ENCODE measurements at regions not wholly inside any gene's neighbourhood (a gene's known extent, or its start where the extent isn't known, plus 50 kb on each side); places are given as distances from the start of the nearest gene placed in this dataset.

DNA sequence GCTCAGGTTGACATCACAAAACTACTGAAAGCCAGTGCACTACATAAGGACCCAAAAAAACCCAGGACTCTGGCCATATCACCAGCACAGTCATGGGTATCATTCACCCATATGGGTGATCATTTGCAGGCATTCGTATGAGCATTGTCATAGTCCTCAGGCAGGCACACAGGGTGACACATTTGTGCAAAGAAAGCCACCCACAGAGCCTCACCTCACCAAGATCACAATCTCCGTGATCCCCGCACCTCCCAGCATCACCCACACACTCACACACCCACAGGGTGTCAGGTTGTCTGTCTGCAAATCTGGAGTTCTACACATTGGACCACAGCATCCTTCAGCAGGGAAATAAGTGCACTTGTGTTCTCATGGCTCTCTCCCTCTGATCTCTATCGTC, 166.0 kb upstream of the LPP start:
- no peak overlapping the region for H3K4me3 ChIP-seq
- ATAC-seq (no peak), DNase-seq (ENCODE audit: low read depth, low spot score) (no peak), FAIRE-seq (no peak)
- H3K27me3 ChIP-seq (replicated peaks in 1 of 2; ENCODE audit: control insufficient read depth in 2 of 2, insufficient read depth in 2 of 2, low read length in 1 of 2): no peaks in the 10 kb centered on the region; a peak in 1 of 4 replicates
- no peaks in the 10 kb centered on the region for H3K4me1 ChIP-seq (ENCODE audit: control insufficient read depth, insufficient read depth, low read length)
- H4K20me1 ChIP-seq (ENCODE audit: control insufficient read depth, insufficient read depth): no peaks in the 10 kb centered on the region
- no peak overlapping the region for H3K9ac ChIP-seq (ENCODE audit: control insufficient read depth, insufficient read depth, low read length)
- intact Hi-C loops (cut with micrococcal nuclease; ENCODE audit: unreplicated experiment): no loop called here
- ChIA-PET CTCF (interaction anchor here (1.6 kb wide), 1 partner anchor 247 kb away, joined by 4 read pairs; no protein-coding TSS in a partner anchor), POLR2A (no interaction called here), RAD21 (ENCODE audit: unreplicated experiment) (no interaction called here), SMC1A (ENCODE audit: uncharacterized antibody, unreplicated experiment) (no interaction called here)
- no peak overlapping the region for H3K4me2 ChIP-seq (ENCODE audit: control insufficient read depth, insufficient read depth)
- WGBS (ENCODE audit: insufficient coverage, insufficient replicate concordance, low lambda C conversion rate, missing lambda C conversion rate): 22% methylated on average over 4 of the region's 4 CpGs
- H3K79me2 ChIP-seq (ENCODE audit: control insufficient read depth, insufficient read depth, low read length): no peaks in the 10 kb centered on the region
- in situ Hi-C loops (cut with MboI): no loop called here
- H2AFZ ChIP-seq (ENCODE audit: control insufficient read depth, low read depth, low read length): no peak overlapping the region
- H3K9me3 ChIP-seq (replicated peaks; ENCODE audit: control insufficient read depth, insufficient read depth, low read length): no peaks in the 10 kb centered on the region
- TF ChIP-seq, protein P1, sequence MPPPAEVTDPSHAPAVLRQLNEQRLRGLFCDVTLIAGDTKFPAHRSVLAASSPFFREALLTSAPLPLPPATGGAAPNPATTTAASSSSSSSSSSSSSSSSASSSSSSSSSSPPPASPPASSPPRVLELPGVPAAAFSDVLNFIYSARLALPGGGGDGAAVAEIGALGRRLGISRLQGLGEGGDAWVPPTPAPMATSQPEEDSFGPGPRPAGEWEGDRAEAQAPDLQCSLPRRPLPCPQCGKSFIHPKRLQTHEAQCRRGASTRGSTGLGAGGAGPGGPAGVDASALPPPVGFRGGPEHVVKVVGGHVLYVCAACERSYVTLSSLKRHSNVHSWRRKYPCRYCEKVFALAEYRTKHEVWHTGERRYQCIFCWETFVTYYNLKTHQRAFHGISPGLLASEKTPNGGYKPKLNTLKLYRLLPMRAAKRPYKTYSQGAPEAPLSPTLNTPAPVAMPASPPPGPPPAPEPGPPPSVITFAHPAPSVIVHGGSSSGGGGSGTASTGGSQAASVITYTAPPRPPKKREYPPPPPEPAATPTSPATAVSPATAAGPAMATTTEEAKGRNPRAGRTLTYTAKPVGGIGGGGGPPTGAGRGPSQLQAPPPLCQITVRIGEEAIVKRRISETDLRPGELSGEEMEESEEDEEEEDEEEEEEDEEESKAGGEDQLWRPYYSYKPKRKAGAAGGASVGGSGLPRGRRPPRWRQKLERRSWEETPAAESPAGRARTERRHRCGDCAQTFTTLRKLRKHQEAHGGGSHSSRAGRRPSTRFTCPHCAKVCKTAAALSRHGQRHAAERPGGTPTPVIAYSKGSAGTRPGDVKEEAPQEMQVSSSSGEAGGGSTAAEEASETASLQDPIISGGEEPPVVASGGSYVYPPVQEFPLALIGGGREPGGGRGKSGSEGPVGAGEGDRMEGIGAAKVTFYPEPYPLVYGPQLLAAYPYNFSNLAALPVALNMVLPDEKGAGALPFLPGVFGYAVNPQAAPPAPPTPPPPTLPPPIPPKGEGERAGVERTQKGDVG (CRISPR knock-in tag; IDR thresholded peaks at IDR 0.05): no peak
- TF ChIP-seq, protein P2, sequence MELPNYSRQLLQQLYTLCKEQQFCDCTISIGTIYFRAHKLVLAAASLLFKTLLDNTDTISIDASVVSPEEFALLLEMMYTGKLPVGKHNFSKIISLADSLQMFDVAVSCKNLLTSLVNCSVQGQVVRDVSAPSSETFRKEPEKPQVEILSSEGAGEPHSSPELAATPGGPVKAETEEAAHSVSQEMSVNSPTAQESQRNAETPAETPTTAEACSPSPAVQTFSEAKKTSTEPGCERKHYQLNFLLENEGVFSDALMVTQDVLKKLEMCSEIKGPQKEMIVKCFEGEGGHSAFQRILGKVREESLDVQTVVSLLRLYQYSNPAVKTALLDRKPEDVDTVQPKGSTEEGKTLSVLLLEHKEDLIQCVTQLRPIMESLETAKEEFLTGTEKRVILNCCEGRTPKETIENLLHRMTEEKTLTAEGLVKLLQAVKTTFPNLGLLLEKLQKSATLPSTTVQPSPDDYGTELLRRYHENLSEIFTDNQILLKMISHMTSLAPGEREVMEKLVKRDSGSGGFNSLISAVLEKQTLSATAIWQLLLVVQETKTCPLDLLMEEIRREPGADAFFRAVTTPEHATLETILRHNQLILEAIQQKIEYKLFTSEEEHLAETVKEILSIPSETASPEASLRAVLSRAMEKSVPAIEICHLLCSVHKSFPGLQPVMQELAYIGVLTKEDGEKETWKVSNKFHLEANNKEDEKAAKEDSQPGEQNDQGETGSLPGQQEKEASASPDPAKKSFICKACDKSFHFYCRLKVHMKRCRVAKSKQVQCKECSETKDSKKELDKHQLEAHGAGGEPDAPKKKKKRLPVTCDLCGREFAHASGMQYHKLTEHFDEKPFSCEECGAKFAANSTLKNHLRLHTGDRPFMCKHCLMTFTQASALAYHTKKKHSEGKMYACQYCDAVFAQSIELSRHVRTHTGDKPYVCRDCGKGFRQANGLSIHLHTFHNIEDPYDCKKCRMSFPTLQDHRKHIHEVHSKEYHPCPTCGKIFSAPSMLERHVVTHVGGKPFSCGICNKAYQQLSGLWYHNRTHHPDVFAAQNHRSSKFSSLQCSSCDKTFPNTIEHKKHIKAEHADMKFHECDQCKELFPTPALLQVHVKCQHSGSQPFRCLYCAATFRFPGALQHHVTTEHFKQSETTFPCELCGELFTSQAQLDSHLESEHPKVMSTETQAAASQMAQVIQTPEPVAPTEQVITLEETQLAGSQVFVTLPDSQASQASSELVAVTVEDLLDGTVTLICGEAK (IDR thresholded peaks at IDR 0.05; ENCODE audit: borderline replicate concordance): no peak
- TF ChIP-seq MEF2A (IDR thresholded peaks at IDR 0.05; ENCODE audit: insufficient read depth, low read depth, low read length): no peak
- TF ChIP-seq, protein P3, sequence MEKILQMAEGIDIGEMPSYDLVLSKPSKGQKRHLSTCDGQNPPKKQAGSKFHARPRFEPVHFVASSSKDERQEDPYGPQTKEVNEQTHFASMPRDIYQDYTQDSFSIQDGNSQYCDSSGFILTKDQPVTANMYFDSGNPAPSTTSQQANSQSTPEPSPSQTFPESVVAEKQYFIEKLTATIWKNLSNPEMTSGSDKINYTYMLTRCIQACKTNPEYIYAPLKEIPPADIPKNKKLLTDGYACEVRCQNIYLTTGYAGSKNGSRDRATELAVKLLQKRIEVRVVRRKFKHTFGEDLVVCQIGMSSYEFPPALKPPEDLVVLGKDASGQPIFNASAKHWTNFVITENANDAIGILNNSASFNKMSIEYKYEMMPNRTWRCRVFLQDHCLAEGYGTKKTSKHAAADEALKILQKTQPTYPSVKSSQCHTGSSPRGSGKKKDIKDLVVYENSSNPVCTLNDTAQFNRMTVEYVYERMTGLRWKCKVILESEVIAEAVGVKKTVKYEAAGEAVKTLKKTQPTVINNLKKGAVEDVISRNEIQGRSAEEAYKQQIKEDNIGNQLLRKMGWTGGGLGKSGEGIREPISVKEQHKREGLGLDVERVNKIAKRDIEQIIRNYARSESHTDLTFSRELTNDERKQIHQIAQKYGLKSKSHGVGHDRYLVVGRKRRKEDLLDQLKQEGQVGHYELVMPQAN (conservative IDR thresholded peaks at IDR 0.05): no peak
- TF ChIP-seq POLR2A (IDR thresholded peaks at IDR 0.05; ENCODE audit: low read depth, low read length): no peak
- TF ChIP-seq POU2F2 (IDR thresholded peaks at IDR 0.05; ENCODE audit: borderline replicate concordance, low read depth, low read length): no peak
- no peak for TF ChIP-seq EGR1 (IDR thresholded peaks at IDR 0.05; ENCODE audit: borderline replicate concordance in 1 of 2, low read depth in 2 of 2, low read length in 2 of 2)
- TF ChIP-seq BACH1 (IDR thresholded peaks at IDR 0.05; ENCODE audit: borderline replicate concordance): no peak
- TF ChIP-seq, protein P4, sequence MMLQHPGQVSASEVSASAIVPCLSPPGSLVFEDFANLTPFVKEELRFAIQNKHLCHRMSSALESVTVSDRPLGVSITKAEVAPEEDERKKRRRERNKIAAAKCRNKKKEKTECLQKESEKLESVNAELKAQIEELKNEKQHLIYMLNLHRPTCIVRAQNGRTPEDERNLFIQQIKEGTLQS (IDR thresholded peaks at IDR 0.05; ENCODE audit: borderline replicate concordance, extremely low read depth, low read depth, low read length): no peak
- no peak for TF ChIP-seq MYB (IDR thresholded peaks at IDR 0.05; ENCODE audit: borderline replicate concordance, low read depth, low read length)
- TF ChIP-seq, protein P5, sequence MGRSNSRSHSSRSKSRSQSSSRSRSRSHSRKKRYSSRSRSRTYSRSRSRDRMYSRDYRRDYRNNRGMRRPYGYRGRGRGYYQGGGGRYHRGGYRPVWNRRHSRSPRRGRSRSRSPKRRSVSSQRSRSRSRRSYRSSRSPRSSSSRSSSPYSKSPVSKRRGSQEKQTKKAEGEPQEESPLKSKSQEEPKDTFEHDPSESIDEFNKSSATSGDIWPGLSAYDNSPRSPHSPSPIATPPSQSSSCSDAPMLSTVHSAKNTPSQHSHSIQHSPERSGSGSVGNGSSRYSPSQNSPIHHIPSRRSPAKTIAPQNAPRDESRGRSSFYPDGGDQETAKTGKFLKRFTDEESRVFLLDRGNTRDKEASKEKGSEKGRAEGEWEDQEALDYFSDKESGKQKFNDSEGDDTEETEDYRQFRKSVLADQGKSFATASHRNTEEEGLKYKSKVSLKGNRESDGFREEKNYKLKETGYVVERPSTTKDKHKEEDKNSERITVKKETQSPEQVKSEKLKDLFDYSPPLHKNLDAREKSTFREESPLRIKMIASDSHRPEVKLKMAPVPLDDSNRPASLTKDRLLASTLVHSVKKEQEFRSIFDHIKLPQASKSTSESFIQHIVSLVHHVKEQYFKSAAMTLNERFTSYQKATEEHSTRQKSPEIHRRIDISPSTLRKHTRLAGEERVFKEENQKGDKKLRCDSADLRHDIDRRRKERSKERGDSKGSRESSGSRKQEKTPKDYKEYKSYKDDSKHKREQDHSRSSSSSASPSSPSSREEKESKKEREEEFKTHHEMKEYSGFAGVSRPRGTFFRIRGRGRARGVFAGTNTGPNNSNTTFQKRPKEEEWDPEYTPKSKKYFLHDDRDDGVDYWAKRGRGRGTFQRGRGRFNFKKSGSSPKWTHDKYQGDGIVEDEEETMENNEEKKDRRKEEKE (IDR thresholded peaks at IDR 0.05): no peak
- no peak for TF ChIP-seq HDAC2 (IDR thresholded peaks at IDR 0.05)
- no TSS peak for BruUV-seq (replicated peaks)
- H3K36me3 ChIP-seq (ENCODE audit: control insufficient read depth in 2 of 2, insufficient read depth in 2 of 2, low read length in 1 of 2): no peaks in the 10 kb centered on the region
- no peak overlapping the region for H3K27ac ChIP-seq (ENCODE audit: control insufficient read depth, insufficient read depth)
